ENCODE measurements at regions not wholly inside any gene's neighbourhood (a gene's known extent, or its start where the extent isn't known, plus 50 kb on each side); places are given as distances from the start of the nearest gene placed in this dataset.

GRCh38 chr2:183696028-183696427 is 571.8 kb downstream of the NUP35 start:
- H3K4me3 Mint-ChIP-seq (ENCODE audit: unreplicated experiment): no peak overlapping the region
- H3K9me3 Mint-ChIP-seq (ENCODE audit: unreplicated experiment): peaks cover 8% of the 10 kb centered on the region
- BruUV-seq (replicated peaks): no TSS peak
- DNase-seq (ENCODE audit: unreplicated experiment): no peak
- intact Hi-C loops (cut with micrococcal nuclease): no loop called here
- H3K27me3 Mint-ChIP-seq (ENCODE audit: insufficient read depth, unreplicated experiment): no peaks in the 10 kb centered on the region
- H3K36me3 Mint-ChIP-seq (ENCODE audit: insufficient read depth, unreplicated experiment): no peaks in the 10 kb centered on the region
- H3K27ac Mint-ChIP-seq (ENCODE audit: low read depth, unreplicated experiment): no peak overlapping the region
- POLR2A ChIA-PET: no interaction called here
- no peaks in the 10 kb centered on the region for H3K4me1 Mint-ChIP-seq (ENCODE audit: insufficient read depth, unreplicated experiment)
- CTCF ChIA-PET: interaction anchor here (1.2 kb wide), 1 partner anchor 447 kb away, joined by 4 read pairs; no protein-coding TSS in a partner anchor
- TF ChIP-seq CTCF (IDR thresholded peaks at IDR 0.05; ENCODE audit: unreplicated experiment): no peak

GRCh38 chr2:183709829-183710228 is 585.6 kb downstream of the NUP35 start:
- Mint-ChIP-seq H3K4me3 (ENCODE audit: unreplicated experiment) (no peak overlapping the region), H3K27me3 (ENCODE audit: insufficient read depth, unreplicated experiment) (no peaks in the 10 kb centered on the region), H3K27ac (ENCODE audit: low read depth, unreplicated experiment) (no peak overlapping the region), H3K9me3 (ENCODE audit: unreplicated experiment) (no peaks in the 10 kb centered on the region), H3K4me1 (ENCODE audit: insufficient read depth, unreplicated experiment) (no peaks in the 10 kb centered on the region), H3K36me3 (ENCODE audit: insufficient read depth, unreplicated experiment) (no peaks in the 10 kb centered on the region)
- no peak for DNase-seq (ENCODE audit: unreplicated experiment)
- intact Hi-C loops (cut with micrococcal nuclease): no loop called here
- POLR2A ChIA-PET: no interaction called here
- BruUV-seq (replicated peaks): no TSS peak
- TF ChIP-seq CTCF (IDR thresholded peaks at IDR 0.05; ENCODE audit: unreplicated experiment): no peak
- CTCF ChIA-PET: interaction anchor here (0.5 to 0.7 kb wide), 2 partner anchors 11 to 16 kb away, joined by 4 read pairs; no protein-coding TSS in a partner anchor

- no peaks in the 10 kb centered on the region for H3K36me3 Mint-ChIP-seq (ENCODE audit: insufficient read depth, unreplicated experiment)
- CTCF ChIA-PET: no interaction called here
Observed at GRCh38 chr2:183718246-183718645, 594.0 kb downstream of the NUP35 start.

GRCh38 chr2:183723278-183723677 is 599.0 kb downstream of the NUP35 start:
- Mint-ChIP-seq H3K27me3 (ENCODE audit: insufficient read depth, unreplicated experiment) (no peaks in the 10 kb centered on the region), H3K9me3 (ENCODE audit: unreplicated experiment) (no peaks in the 10 kb centered on the region), H3K4me3 (ENCODE audit: unreplicated experiment) (no peak overlapping the region), H3K4me1 (ENCODE audit: insufficient read depth, unreplicated experiment) (no peaks in the 10 kb centered on the region), H3K36me3 (ENCODE audit: insufficient read depth, unreplicated experiment) (no peaks in the 10 kb centered on the region), H3K27ac (ENCODE audit: low read depth, unreplicated experiment) (no peak overlapping the region)
- DNase-seq (ENCODE audit: unreplicated experiment): no peak
- intact Hi-C loops (cut with micrococcal nuclease): no loop called here
- no TSS peak for BruUV-seq (replicated peaks)
- no peak for TF ChIP-seq CTCF (IDR thresholded peaks at IDR 0.05; ENCODE audit: unreplicated experiment)
- ChIA-PET CTCF (no interaction called here), POLR2A (no interaction called here)

More at GRCh38 chr2:183718246-183718645, 594.0 kb downstream of the NUP35 start:
- H3K27me3 Mint-ChIP-seq (ENCODE audit: insufficient read depth, unreplicated experiment): no peaks in the 10 kb centered on the region
- H3K9me3 Mint-ChIP-seq (ENCODE audit: unreplicated experiment): no peaks in the 10 kb centered on the region
- no peak overlapping the region for H3K4me3 Mint-ChIP-seq (ENCODE audit: unreplicated experiment)
- BruUV-seq (replicated peaks): no TSS peak
- H3K27ac Mint-ChIP-seq (ENCODE audit: low read depth, unreplicated experiment): no peak overlapping the region
- intact Hi-C loops (cut with micrococcal nuclease): no loop called here
- POLR2A ChIA-PET: no interaction called here
- no peaks in the 10 kb centered on the region for H3K4me1 Mint-ChIP-seq (ENCODE audit: insufficient read depth, unreplicated experiment)
- TF ChIP-seq CTCF (IDR thresholded peaks at IDR 0.05; ENCODE audit: unreplicated experiment): no peak
- no peak for DNase-seq (ENCODE audit: unreplicated experiment)

Data from MCF 10A (cell line).